Erythroblast (primary cell): ENCODE measurements at regions not wholly inside any gene's neighbourhood (a gene's known extent, or its start where the extent isn't known, plus 50 kb on each side); places are given as distances from the start of the nearest gene placed in this dataset.

Source experiments
- GATA1 ChIP-seq: IDR thresholded peaks from 2 replicates; pipeline ENCODE4 v1.6.1; 2011; ENCODE audit warnings: low read depth, mild to moderate bottlenecking, control low read depth, low read length, moderate library complexity
- POLR2A ChIP-seq: IDR thresholded peaks from 2 replicates; pipeline ENCODE4 v1.6.1; 2011; ENCODE audit warnings: mild to moderate bottlenecking, low read length

GRCh38 chr15:47599806-47600205 lies 117.5 kb upstream of the SEMA6D start:
- TF ChIP-seq POLR2A, result no peak
- TF ChIP-seq GATA1, result no peak
